ENCODE measurements at regions not wholly inside any gene's neighbourhood (a gene's known extent, or its start where the extent isn't known, plus 50 kb on each side); places are given as distances from the start of the nearest gene placed in this dataset.
"Not testable (repeated sequence)": the region's sequence is repeated elsewhere in the genome, so short reads cannot be mapped to it uniquely, and the experiment has no call there.

GRCh38 chr2:130289780-130290179 lies 52.9 kb upstream of the IMP4 start:
- intact Hi-C loops (cut with DNase I) = no loop called here
- no peaks in the 10 kb centered on the region for H3K4me1 ChIP-seq

GRCh38 chr2:130288467-130289403 lies 54.0 kb upstream of the IMP4 start:
- no peaks in the 10 kb centered on the region for H3K4me1 ChIP-seq
- no peak for TF ChIP-seq CTCF (IDR thresholded peaks at IDR 0.05)
- no peak for DNase-seq (ENCODE audit: low spot score in 2 of 2)
- no peak overlapping the region for H3K27ac ChIP-seq
- no peaks in the 10 kb centered on the region for H3K27me3 ChIP-seq
- no peaks in the 10 kb centered on the region for H3K9me3 ChIP-seq
- intact Hi-C loops (cut with DNase I) = no loop called here
- no peaks in the 10 kb centered on the region for H3K36me3 ChIP-seq
- H3K4me3 ChIP-seq = no peak overlapping the region

More at GRCh38 chr2:130289780-130290179, 52.9 kb upstream of the IMP4 start:
- Histone ChIP-seq H3K9me3 (no peaks in the 10 kb centered on the region), H3K36me3 (no peaks in the 10 kb centered on the region), H3K27me3 (no peaks in the 10 kb centered on the region), H3K27ac (no peak overlapping the region), H3K4me3 (no peak overlapping the region)
- no peak for DNase-seq (ENCODE audit: low spot score in 2 of 2)
- no peak for TF ChIP-seq CTCF (IDR thresholded peaks at IDR 0.05)

GRCh38 chr2:130287656-130288026 lies 55.1 kb upstream of the IMP4 start:
- H3K36me3 ChIP-seq = no peaks in the 10 kb centered on the region
- H3K9me3 ChIP-seq = no peaks in the 10 kb centered on the region
- intact Hi-C loops (cut with DNase I) = no loop called here
- no peaks in the 10 kb centered on the region for H3K4me1 ChIP-seq
- H3K27me3 ChIP-seq = no peaks in the 10 kb centered on the region
- TF ChIP-seq CTCF (IDR thresholded peaks at IDR 0.05) = no peak
- no peak overlapping the region for H3K27ac ChIP-seq
- no peak overlapping the region for H3K4me3 ChIP-seq
- DNase-seq (ENCODE audit: low spot score in 2 of 2) = no peak

- DNase-seq (ENCODE audit: low spot score in 2 of 2) = no peak
Observed at GRCh38 chr2:130286983-130287655, 55.6 kb upstream of the IMP4 start.

GRCh38 chr2:130283341-130283869 lies 59.3 kb upstream of the IMP4 start:
- H3K27me3 ChIP-seq; intact Hi-C loops (cut with DNase I); DNase-seq (ENCODE audit: low spot score in 2 of 2); H3K4me3 ChIP-seq; H3K9me3 ChIP-seq; H3K4me1 ChIP-seq; H3K36me3 ChIP-seq; H3K27ac ChIP-seq: not testable (repeated sequence)

More at GRCh38 chr2:130286983-130287655, 55.6 kb upstream of the IMP4 start:
- H3K27ac ChIP-seq = no peak overlapping the region
- H3K36me3 ChIP-seq = no peaks in the 10 kb centered on the region
- no peaks in the 10 kb centered on the region for H3K4me1 ChIP-seq
- no peak overlapping the region for H3K4me3 ChIP-seq
- no peaks in the 10 kb centered on the region for H3K27me3 ChIP-seq
- no peaks in the 10 kb centered on the region for H3K9me3 ChIP-seq
- no peak for TF ChIP-seq CTCF (IDR thresholded peaks at IDR 0.05)
- intact Hi-C loops (cut with DNase I) = no loop called here

GRCh38 chr2:130279551-130279950 lies 63.1 kb upstream of the IMP4 start:
- intact Hi-C loops (cut with DNase I); H3K9me3 ChIP-seq; H3K36me3 ChIP-seq; H3K4me1 ChIP-seq; H3K27ac ChIP-seq; H3K4me3 ChIP-seq; DNase-seq (ENCODE audit: low spot score in 2 of 2); H3K27me3 ChIP-seq: not testable (repeated sequence)

- H3K9me3 ChIP-seq; DNase-seq (ENCODE audit: low spot score in 2 of 2); H3K4me3 ChIP-seq; H3K36me3 ChIP-seq; H3K4me1 ChIP-seq; intact Hi-C loops (cut with DNase I); H3K27me3 ChIP-seq; H3K27ac ChIP-seq: not testable (repeated sequence)
Observed at GRCh38 chr2:130268333-130268732, 70.1 kb upstream of the TUBA3E start.

- intact Hi-C loops (cut with DNase I); H3K9me3 ChIP-seq; H3K4me3 ChIP-seq; H3K27ac ChIP-seq; DNase-seq (ENCODE audit: low spot score in 2 of 2); H3K36me3 ChIP-seq; H3K4me1 ChIP-seq; H3K27me3 ChIP-seq: not testable (repeated sequence)
Observed at GRCh38 chr2:130267572-130267971, 69.3 kb upstream of the TUBA3E start.

GRCh38 chr2:130266836-130267235 lies 68.6 kb upstream of the TUBA3E start:
- intact Hi-C loops (cut with DNase I) = not testable (repeated sequence)

More at GRCh38 chr2:130266836-130267235, 68.6 kb upstream of the TUBA3E start:
- H3K4me1 ChIP-seq; H3K36me3 ChIP-seq; H3K27me3 ChIP-seq; H3K4me3 ChIP-seq; DNase-seq (ENCODE audit: low spot score in 2 of 2); H3K9me3 ChIP-seq; H3K27ac ChIP-seq: not testable (repeated sequence)

Data from ascending aorta (tissue), 2 donors.